ENCODE measurements at regions not wholly inside any gene's neighbourhood (a gene's known extent, or its start where the extent isn't known, plus 50 kb on each side); places are given as distances from the start of the nearest gene placed in this dataset.

- H4K20me1 ChIP-seq (ENCODE audit: insufficient read depth): no peaks in the 10 kb centered on the region
- no peaks in the 10 kb centered on the region for H3K9me2 ChIP-seq (ENCODE audit: insufficient read depth)
- ChIA-PET POLR2A (no interaction called here), CTCF (no interaction called here), RAD21 (ENCODE audit: low non-redundant PET in 1 of 2, low total read pairs in 2 of 2, uncharacterized antibody in 2 of 2, unreplicated experiment in 2 of 2) (no interaction called here)
- BruUV-seq (replicated peaks): no TSS peak
- no peaks in the 10 kb centered on the region for H3K79me2 ChIP-seq (ENCODE audit: insufficient read depth, low read length)
- no peaks in the 10 kb centered on the region for H3K9me3 ChIP-seq (ENCODE audit: control insufficient read depth in 1 of 2, insufficient read depth in 1 of 2, low read depth in 1 of 2, low read length in 2 of 2)
- no peak for DNase-seq (ENCODE audit: low read depth, low spot score)
- no peak overlapping the region for H3K9ac ChIP-seq (ENCODE audit: low read length)
- no peak for ATAC-seq
- intact Hi-C loops (cut with micrococcal nuclease): no loop called here
- no peak overlapping the region for H3K4me2 ChIP-seq (ENCODE audit: low read length)
- no peak overlapping the region for H2AFZ ChIP-seq (ENCODE audit: low read depth, low read length, poor library complexity, severe bottlenecking)
- no peaks in the 10 kb centered on the region for H3K4me1 ChIP-seq (ENCODE audit: control insufficient read depth in 1 of 2, insufficient read depth in 2 of 2, low read length in 2 of 2)
- H3K36me3 ChIP-seq (ENCODE audit: control insufficient read depth in 1 of 2, insufficient read depth in 2 of 2, low read length in 2 of 2): no peaks in the 10 kb centered on the region
- H3K27ac ChIP-seq (ENCODE audit: low read depth, low read length): no peak overlapping the region
- no peak overlapping the region for H3K4me3 ChIP-seq (replicated peaks in 1 of 2; ENCODE audit: low read depth in 1 of 2, low read length in 2 of 2)
- TF ChIP-seq EZH2phosphoT487 (IDR thresholded peaks at IDR 0.05; ENCODE audit: borderline replicate concordance) (no peak), POLR2AphosphoS5 (IDR thresholded peaks at IDR 0.05; ENCODE audit: low read depth, low read length) (no peak)
- H3K27me3 ChIP-seq (ENCODE audit: insufficient read depth, low read length): peaks cover 6% of the 10 kb centered on the region; the same call in 1 of the 2 replicates
These were observed 512.6 kb upstream of the ADAMTS9 start for GRCh38 chr3:65200310-65200970.

DNA sequence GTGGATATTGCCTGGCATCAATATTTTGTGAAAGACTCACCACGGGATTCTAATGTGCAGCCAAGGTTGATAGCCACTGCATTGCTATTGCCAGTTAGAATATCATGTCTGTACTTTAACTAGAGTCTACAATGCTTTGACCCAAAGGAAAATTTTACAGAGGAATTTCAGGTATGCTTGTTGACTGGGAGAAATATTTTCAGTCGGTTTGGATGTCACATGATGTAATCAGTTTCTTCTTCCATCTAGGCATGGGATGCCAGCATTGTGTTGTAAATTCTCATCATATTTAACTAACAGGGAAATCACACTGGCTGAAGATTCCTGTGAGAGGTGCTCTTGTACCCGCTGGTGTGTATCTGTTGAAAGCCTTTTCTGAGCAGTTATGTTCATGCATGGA lies 508.9 kb upstream of the ADAMTS9 start:
- no peak overlapping the region for H2AFZ ChIP-seq (ENCODE audit: low read depth, low read length, poor library complexity, severe bottlenecking)
- H3K27me3 ChIP-seq (ENCODE audit: insufficient read depth, low read length): no peaks in the 10 kb centered on the region
- no peak for DNase-seq (ENCODE audit: low read depth, low spot score)
- H4K20me1 ChIP-seq (ENCODE audit: insufficient read depth): no peaks in the 10 kb centered on the region
- no peak overlapping the region for H3K27ac ChIP-seq (ENCODE audit: low read depth, low read length)
- TF ChIP-seq ELF1 (IDR thresholded peaks at IDR 0.05; ENCODE audit: borderline replicate concordance, low read depth) (no peak), RAD21 (IDR thresholded peaks at IDR 0.05; ENCODE audit: low read depth) (no peak), POLR2AphosphoS5 (IDR thresholded peaks at IDR 0.05; ENCODE audit: low read depth, low read length) (no peak), ZNF274 (IDR thresholded peaks at IDR 0.05; ENCODE audit: low read depth, low read length) (no peak), FOSL1 (IDR thresholded peaks at IDR 0.05; ENCODE audit: low read depth) (no peak), ZFX (IDR thresholded peaks at IDR 0.05) (no peak), YY1 (IDR thresholded peaks at IDR 0.05; ENCODE audit: extremely low read depth, insufficient replicate concordance, low read depth, low read length) (no peak), CBX3 (IDR thresholded peaks at IDR 0.05; ENCODE audit: low read depth) (no peak), SRF (IDR thresholded peaks at IDR 0.05; ENCODE audit: low read depth) (no peak), POLR2A (IDR thresholded peaks at IDR 0.05; ENCODE audit: borderline replicate concordance, extremely low read depth, insufficient read depth, insufficient read length) (no peak), CEBPB (IDR thresholded peaks at IDR 0.05; ENCODE audit: low read depth) (no peak), ZBTB33 (IDR thresholded peaks at IDR 0.05; ENCODE audit: extremely low read depth, insufficient replicate concordance, low read length) (no peak), EZH2 (IDR thresholded peaks at IDR 0.05) (no peak), TCF7L2 (IDR thresholded peaks at IDR 0.05; ENCODE audit: borderline replicate concordance, extremely low read depth, insufficient read depth, insufficient read length) (no peak), SP1 (IDR thresholded peaks at IDR 0.05; ENCODE audit: low read depth) (no peak), JUND (IDR thresholded peaks at IDR 0.05) (no peak)
- TF ChIP-seq, protein P1, sequence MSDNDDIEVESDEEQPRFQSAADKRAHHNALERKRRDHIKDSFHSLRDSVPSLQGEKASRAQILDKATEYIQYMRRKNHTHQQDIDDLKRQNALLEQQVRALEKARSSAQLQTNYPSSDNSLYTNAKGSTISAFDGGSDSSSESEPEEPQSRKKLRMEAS (IDR thresholded peaks at IDR 0.05): no peak
- H3K4me2 ChIP-seq (ENCODE audit: low read length): no peak overlapping the region
- H3K4me3 ChIP-seq (replicated peaks in 1 of 2; ENCODE audit: low read depth in 1 of 2, low read length in 2 of 2): no peak overlapping the region
- H3K79me2 ChIP-seq (ENCODE audit: insufficient read depth, low read length): no peaks in the 10 kb centered on the region
- ChIA-PET POLR2A (no interaction called here), RAD21 (ENCODE audit: low non-redundant PET in 1 of 2, low total read pairs in 2 of 2, uncharacterized antibody in 2 of 2, unreplicated experiment in 2 of 2) (no interaction called here), CTCF (no interaction called here)
- no peak overlapping the region for H3K9ac ChIP-seq (ENCODE audit: low read length)
- H3K36me3 ChIP-seq (ENCODE audit: control insufficient read depth in 1 of 2, insufficient read depth in 2 of 2, low read length in 2 of 2): no peaks in the 10 kb centered on the region
- no peaks in the 10 kb centered on the region for H3K9me2 ChIP-seq (ENCODE audit: insufficient read depth)
- intact Hi-C loops (cut with micrococcal nuclease): no loop called here
- BruUV-seq (replicated peaks): no TSS peak
- no peaks in the 10 kb centered on the region for H3K9me3 ChIP-seq (ENCODE audit: control insufficient read depth in 1 of 2, insufficient read depth in 1 of 2, low read depth in 1 of 2, low read length in 2 of 2)
- H3K4me1 ChIP-seq (ENCODE audit: control insufficient read depth in 1 of 2, insufficient read depth in 2 of 2, low read length in 2 of 2): no peaks in the 10 kb centered on the region
- no peak for ATAC-seq
